ENCODE measurements at regions not wholly inside any gene's neighbourhood (a gene's known extent, or its start where the extent isn't known, plus 50 kb on each side); places are given as distances from the start of the nearest gene placed in this dataset.

- no peak for DNase-seq
These were observed 937.2 kb upstream of the TYRP1 start for GRCh38 chr9:11755951-11756350.

DNA sequence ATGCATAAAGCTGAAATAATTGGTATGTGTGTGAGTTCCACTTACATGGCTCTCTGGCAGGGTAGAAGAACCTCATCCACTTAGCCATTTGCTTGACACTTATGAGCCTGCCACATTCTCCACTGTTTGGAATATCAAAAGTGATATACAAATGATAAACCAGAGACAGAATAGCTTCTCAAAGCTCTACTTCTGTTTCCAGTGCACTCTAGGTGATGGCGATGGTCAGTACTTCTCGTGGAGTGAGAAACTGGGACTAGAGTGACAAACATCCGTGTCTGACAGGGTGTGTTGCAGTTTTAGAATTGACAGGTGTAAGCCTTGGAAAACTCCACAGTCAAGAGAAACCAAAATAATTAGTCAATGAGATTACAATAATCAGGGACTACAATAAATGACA, 935.8 kb upstream of the TYRP1 start:
- DNase-seq: no peak

- no peak for DNase-seq
These were observed 935.2 kb upstream of the TYRP1 start for GRCh38 chr9:11758016-11758415.

DNA sequence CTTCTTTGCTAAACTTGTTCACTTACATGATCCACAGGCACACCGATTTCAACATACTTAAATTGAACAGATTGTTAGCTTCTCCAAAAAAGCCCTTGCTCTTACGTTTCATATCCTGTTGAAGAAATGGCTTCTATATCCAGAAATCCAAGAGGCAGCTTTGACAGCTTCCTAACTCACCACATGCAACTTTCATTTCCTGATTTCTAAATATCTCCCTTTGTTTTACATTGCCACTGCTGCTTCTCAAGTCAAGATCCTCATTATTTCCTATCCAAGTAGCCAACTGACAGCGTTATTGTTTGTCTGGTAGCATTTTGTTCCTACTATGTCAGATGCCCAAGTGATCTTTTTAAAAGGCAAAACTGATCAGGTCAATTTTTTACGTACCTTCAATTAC, 913.2 kb upstream of the TYRP1 start:
- no peak for DNase-seq

DNA sequence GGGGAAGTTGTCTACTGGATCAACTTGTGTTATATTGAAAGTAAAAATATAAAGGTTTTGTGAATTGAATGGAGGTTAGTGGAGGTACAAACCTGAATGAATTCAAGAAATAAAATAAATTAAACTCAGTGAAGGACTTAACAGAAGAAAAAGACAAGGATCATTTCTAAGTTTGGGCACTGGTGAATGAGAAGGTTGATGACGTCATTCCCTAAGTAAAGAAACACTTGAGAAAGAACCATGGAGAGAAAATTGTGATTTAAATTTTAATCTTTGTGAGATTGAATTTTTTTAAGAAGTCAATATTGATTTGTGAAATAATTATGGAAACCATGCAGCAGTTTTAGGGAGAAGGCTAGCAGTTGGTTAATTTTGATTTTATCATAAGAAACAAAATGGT, 900.3 kb upstream of the TYRP1 start:
- no peak for DNase-seq

- no peak for DNase-seq
These were observed 898.2 kb upstream of the TYRP1 start for GRCh38 chr9:11794984-11795383.

- no peak for DNase-seq
These were observed 887.2 kb upstream of the TYRP1 start for GRCh38 chr9:11805969-11806368.

- peak; percentile 29 for DNase-seq
These were observed 871.7 kb upstream of the TYRP1 start for GRCh38 chr9:11821306-11821975.

DNA sequence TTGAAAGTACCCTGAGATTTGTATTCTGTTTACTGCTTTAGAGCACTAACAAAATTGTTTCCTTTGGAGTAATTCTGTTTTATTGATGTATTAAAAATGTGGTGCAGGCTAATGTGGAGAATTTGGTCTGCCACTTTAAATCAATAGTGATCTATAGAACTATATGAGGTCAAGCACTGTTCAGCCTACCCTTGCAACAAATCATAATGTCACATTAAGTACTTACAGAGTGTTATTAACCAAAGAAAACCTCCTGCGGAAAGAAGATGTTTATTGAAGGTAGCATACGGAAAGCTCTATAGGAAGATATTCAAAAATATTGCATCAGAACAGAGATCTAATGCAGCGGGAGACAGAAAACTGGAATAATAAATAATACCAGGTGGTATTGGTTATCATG, 865.0 kb upstream of the TYRP1 start:
- no peak for DNase-seq

DNA sequence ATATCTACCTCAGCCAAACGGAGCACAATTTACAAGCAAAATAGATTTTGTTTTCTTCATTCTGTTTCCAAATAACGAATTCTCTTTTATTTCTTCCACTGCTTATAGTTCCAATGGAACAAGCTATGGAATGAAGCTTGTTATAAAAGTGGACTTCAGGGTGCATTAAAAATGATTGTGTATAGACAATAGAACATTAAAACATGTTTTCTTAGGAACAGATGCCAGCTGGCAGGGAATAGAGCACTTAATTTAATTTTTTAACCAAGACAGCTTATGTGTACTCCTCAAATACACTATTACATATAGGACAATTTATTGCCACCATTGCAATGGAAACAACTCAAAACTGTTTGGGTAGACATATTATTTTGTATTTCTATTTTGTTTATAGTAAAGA, 860.1 kb upstream of the TYRP1 start:
- DNase-seq: no peak

DNA sequence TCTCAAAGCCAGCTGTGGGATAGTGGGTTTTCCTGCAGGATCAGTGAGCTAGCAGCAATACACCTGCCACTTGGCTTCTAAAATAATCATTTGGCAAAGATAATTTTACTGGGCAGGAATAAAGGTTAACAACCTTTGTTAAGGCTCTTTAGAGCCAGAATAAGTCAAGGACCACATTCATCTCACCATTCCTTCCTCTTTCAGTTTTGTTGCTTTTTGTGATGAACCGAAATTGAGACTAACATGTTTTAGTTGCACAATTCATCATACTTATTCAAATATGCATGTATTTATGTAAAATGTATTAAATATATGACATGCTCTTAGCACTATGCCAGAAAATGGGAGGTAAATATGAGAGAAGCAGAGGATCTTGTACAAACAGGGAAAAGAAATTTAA, 824.4 kb upstream of the TYRP1 start:
- no peak for DNase-seq

DNA sequence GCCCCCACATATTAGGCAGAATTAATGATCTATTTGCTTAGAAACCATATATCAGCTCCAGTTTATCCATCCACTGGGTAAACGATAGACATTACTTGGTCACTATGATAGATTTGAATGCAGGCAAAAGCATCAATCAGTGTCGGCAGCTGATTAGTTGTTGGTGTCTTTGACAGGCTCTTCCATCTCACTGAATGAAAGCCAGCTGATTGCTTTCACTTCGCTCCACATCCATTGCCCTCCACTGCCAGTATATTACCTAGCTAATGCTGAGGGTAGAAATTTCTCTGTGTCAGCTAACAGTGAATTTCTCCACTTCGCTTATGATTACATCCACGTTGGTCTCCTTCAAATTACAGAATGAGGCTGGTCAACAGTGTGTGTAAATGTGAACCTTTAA, 821.3 kb upstream of the TYRP1 start:
- peak; percentile 10 for DNase-seq

DNA sequence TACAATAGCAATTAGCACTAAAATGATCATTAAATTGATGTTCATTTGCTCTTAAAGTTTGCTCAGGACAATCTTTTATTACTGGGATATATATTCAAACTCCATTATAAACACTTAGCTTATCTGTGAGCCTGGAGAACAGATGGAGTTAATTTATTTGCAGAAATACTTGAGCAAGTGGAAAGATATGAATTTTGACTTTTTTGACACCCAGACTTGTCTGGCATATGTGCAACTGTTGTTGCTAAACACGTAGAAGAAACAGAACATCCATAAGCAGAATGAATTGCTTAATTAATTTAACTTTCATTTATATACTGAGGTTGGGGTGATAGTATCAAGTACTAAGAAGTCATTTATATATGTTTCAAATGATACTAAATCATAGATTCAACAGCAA, 820.7 kb upstream of the TYRP1 start:
- DNase-seq: peak; percentile 4

DNA sequence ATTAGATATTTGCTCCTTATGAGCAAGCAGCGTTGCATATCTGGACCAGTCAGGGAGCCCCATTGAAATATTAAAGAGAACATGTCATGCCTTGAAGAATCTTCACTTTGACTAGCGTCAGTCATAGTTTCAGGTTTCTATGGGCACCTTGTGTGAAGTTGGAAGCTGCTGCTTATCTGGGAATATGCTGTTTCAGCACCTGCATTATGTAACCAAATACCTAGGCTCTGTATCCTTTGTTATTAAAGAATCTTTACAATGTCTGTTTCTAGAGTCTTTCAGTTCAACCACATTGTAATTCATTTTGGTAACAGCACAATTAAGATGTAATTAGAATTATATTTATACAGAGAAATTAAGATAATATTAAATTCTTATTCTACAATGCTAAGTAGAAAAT, 818.8 kb upstream of the TYRP1 start:
- DNase-seq: no peak

DNA sequence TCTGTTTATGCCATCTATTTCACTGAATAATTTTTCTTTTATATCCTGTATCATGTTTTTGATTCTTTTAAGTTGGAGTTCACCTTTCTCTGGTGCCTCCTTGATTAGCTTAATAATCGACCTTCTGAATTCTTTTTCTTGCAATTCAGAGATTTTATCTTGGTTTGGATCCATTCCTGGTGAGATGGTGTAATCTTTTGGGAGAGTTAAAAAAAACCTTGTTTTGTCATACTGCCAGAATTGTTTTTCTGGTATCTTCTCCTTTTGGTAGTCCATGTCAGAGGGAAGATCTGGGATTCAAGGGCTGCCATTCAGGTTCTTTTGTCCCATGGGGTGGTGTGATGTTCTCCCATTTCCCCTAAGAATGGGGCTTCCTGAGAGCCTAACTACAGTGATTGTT, 800.8 kb upstream of the TYRP1 start:
- DNase-seq: no peak

DNA sequence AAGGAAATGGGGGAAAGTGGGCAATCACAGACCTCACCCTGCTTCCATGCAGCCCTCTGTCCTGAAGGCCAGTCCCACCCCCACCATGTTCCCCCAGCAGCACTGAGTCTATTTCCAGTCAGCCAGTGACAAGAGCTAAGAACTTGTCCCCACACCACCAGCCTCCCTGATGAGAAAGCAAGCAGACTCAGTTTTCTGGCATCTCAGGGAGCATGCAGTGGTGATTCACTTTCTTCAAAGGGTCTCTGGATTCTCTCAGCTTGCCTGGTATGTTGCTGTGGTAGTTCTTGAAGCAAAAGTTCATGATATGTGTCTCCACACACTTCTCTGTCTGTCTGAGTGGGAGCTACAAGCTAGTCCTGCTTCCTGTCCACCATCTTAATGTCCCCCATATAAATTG, 799.9 kb upstream of the TYRP1 start:
- DNase-seq: no peak

- DNase-seq: no peak
These were observed 799.0 kb upstream of the TYRP1 start for GRCh38 chr9:11894136-11894535.

- no peak for DNase-seq
These were observed 790.6 kb upstream of the TYRP1 start for GRCh38 chr9:11902610-11903009.

DNA sequence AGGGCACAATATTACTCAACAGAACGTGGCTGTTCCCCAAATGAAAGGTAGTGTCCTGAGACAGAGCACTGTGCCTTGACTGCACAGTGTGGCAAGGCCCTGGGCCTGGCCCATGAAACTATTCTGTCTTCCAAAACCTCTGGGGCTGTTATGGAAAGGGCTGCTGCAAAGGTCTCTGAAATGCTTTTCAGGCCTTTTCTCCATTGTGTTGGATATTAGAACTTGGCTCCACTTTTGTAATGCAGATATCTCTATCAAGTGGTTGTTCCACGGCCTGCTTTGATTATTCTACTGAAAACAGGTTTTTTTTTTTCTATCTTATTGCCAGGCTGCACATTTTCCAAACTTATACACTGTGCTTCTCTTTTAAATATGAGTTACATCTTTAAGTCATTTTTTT, 777.5 kb upstream of the TYRP1 start:
- no peak for DNase-seq

GRCh38 chr9:11928871-11929321, 764.3 kb upstream of the TYRP1 start:
- no peak for DNase-seq

DNA sequence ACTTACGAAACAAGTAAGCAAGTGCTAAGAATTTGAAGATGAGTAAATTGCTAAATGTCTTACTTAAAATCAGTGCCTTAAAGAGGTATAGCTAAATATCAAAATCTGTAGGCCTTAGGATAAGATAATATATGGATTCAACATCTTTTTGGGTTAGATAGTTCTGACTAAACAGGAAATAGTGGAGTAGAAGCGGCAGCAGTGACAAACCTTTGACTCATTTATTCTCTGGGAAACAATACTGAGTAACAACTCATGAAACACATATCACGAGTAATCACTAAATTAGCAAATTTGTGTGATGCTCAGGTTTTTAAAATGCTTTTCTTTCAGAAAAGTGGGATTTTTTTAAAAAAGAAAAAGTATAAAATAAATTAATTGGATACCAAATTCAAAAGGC, 762.1 kb upstream of the TYRP1 start:
- no peak for DNase-seq

- no peak for DNase-seq
These were observed 761.4 kb upstream of the TYRP1 start for GRCh38 chr9:11931751-11932150.

- DNase-seq: peak; percentile 7
These were observed 759.3 kb upstream of the TYRP1 start for GRCh38 chr9:11933926-11934325.

DNA sequence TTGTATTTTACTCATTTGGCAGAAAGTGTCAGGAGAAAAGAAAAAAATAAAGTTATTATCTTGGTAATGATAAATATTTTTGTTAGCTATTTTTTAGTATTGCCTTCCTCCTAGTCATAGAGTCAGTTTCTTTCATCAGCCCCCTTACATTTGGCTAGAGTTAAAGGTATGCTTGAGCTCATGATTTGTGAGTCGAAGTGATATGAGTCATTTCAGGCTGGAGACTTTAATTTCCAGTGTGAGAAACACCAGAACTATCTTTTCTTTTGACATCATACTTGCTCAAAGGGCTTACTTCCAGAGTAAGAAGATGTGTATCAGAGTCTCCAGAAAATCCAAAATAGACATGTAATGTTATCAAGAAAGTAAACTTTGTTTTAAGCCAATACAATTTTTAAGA, 746.7 kb upstream of the TYRP1 start:
- no peak for DNase-seq

DNA sequence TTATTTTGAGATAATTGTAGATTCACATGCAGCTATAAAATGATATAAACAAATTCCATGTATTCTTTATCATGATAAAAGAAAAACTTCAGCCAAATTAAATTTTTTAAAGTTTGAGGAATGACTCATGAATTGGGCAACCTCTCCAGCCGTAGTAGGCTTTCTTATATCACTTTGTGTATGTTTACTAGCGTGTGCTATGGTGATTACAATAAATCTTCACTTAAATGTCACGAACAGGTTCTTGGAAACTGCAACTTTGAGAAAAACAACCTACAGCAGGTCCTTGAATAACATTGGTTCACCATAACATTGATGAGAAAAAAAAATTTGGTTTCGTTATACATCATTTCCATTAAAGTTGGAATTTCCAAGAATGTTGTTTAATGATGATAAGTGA, 730.9 kb upstream of the TYRP1 start:
- no peak for DNase-seq

DNA sequence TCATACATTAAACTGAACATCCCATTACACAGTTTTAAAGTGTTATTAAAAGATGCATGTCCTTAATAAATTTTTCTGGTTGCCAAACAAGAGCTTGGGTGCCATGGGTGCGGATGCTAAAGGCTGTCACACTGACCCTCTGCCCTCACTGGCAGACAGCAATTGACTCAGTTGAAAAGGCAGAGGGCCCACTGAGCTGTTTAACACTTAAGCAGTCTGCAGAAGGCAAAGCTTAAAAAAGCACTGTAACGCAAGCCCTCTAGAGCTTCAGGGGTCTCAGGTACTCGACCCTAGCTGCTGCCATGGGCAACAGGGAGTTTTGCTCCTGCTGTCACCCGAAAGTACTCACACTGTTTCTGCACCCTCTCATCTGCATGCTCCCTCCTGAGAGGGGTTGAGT, 726.4 kb upstream of the TYRP1 start:
- no peak for DNase-seq
